ELR (cell line): ENCODE measurements at regions not wholly inside any gene's neighbourhood (a gene's known extent, or its start where the extent isn't known, plus 50 kb on each side); places are given as distances from the start of the nearest gene placed in this dataset.
"Not testable (repeated sequence)": the region's sequence is repeated elsewhere in the genome, so short reads cannot be mapped to it uniquely, and the experiment has no call there.

Experiments used
- DNase-seq: peaks from one replicate; pipeline ENCODE4 v3.0.0-alpha.2; 2015; ENCODE audit warnings: low read depth

DNA sequence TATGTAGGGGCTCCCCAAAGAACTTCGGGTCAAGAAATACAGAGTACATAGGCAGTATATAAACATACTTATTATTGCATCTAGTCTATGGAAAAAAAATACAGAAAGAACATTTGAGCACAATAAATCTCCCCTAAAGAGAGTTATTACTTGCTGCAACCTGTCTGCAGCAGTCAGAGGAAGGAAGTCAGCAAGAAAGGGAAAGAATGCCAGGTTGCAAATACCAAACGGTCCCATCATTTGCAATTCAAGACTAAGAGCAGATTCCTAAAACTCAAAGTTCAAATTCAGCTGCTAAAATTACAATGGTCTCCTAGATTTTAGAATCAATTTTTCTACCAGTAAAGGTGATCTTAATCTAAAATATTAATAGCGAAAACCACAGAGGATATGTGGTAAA, 236.2 kb upstream of the NUDT6 start:
- no peak for DNase-seq

- no peak for DNase-seq
Measured at GRCh38 chr4:123159479-123159878, 237.1 kb upstream of the NUDT6 start.

DNA sequence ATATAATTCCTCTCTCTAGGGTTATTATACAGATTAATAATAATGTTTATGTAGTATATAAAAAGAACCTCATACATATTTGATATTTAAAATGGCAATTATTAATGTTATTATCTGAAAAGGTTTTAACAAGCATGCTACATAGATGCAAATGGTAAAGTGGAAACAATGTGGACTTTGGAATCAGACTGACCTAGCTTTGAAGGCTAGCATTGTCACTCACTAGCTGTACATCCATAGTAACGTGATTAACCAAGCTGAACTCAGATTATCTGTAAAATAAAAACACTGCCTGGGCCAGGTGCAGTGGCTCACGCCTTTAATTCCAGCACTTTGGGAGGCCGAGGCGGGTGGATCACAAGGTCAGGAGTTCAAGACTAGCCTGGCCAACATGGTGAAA, 233.7 kb upstream of the SPRY1 start:
- DNase-seq = no peak

GRCh38 chr4:123163501-123163900, 233.1 kb upstream of the SPRY1 start:
- DNase-seq = no peak

DNA sequence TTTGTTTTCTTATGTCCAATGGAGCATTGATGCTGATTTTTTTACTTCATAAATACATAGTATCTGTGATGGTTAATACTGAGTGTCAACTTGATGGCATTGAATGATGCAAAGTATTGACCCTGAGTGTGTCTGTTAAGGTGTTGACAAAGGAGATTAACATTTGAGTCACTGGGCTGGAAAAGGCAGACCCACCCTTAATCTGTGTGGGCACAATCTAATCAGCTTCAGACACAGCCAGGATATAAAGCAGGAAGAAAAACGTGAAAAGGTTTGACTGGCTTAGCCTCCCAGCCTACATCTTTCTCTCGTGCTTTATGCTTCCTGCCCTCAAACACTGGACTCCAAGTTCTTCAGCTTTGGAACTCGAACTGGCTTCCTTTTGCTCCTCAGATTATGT, 230.6 kb upstream of the SPRY1 start:
- DNase-seq = no peak

DNA sequence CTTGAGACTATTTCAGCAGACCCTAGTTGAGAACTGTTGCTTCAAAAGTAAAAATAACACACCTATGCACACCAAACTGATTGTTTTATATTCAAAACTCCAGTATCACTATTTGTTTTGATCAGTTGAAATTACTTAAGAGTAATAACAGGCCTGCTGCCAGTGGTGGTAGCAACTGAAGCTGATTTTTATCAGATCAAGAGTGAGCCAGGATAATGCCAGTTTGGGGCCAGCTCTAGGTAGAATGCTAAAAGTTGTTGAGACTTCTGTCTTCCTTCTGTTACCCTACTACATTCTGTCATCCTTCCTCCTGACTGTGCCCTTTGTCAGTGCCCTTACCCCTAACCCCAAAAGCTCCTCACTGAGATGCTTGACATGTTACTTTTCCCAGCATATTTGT, 228.7 kb upstream of the SPRY1 start:
- DNase-seq = no peak

- no peak for DNase-seq
Measured at GRCh38 chr4:123168812-123169211, 227.8 kb upstream of the SPRY1 start.

GRCh38 chr4:123170843-123171242, 225.8 kb upstream of the SPRY1 start:
- DNase-seq = peak; percentile 35

GRCh38 chr4:123176605-123177004, 220.0 kb upstream of the SPRY1 start:
- DNase-seq = no peak

DNA sequence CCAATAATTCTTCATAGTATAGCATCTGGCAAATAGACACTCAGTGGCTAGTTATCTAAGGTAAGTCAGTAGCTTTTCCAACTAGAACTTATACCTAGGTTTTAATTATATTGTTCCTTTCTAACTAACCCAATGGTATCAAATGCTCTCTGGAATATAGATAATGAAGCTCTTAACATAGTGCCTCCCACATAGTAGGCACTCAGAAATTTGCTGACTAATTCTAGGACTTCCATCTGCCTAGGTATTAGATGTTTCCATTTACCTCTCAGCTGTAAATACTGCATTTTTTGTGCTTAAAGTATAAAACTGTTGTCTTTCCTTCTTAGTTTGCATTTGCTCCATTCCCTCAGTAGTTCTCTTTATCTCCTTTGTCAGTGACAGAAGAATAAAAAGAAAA, 214.3 kb upstream of the SPRY1 start:
- DNase-seq = no peak

- no peak for DNase-seq
Measured at GRCh38 chr4:123183308-123183707, 213.3 kb upstream of the SPRY1 start.

- not testable (repeated sequence) for DNase-seq
Measured at GRCh38 chr4:123183754-123184153, 212.8 kb upstream of the SPRY1 start.

- DNase-seq = no peak
Measured at GRCh38 chr4:123186731-123187130, 209.9 kb upstream of the SPRY1 start.

DNA sequence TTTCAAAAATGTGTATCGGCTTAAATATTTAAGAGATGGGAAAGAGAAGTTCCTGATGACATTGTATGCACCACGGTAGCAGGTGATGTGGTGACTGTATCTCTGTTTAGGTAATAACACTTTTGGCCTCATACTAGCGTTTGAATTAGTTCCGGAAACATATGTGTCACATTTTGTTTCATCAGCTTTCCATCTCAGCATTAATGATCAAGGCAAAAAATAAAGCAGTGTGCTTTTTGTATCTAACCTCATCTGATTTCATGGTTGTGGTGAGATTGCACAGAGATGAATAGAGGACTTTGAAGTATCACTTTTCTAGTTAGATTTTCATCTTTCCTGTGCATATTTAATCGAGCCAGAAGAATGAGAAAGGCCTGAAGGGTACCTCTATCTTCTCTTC, 206.4 kb upstream of the SPRY1 start:
- DNase-seq = no peak

- no peak for DNase-seq
Measured at GRCh38 chr4:123191728-123192127, 204.9 kb upstream of the SPRY1 start.

DNA sequence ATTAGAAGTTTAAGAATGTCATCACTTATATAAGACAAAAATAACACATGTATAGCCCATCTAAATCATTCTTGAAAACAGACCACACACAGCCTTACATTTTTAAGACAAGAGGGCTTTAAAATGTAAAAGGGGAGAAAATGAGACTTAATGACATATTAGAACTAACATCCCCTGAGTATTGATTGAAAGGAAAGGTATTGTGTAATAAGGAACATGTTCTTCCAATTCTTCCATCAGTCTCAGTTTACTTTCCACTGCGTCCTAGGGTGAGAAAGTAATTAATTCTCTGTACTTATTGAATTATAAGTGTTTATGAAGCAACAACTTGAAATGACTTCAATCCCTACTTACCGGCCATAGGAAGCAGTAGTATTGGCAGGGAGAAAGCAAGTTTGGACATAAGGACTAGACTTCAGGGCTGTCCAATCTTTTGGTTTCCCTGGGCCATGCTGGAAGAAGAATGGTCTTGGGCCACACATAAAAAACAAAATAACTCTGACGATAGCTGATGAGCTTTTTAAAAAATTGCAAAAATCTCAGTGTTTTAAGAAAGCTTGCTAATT, 202.7 kb upstream of the SPRY1 start:
- DNase-seq = no peak

GRCh38 chr4:123198706-123199105, 197.9 kb upstream of the SPRY1 start:
- DNase-seq = no peak

- DNase-seq = no peak
Measured at GRCh38 chr4:123200051-123200940, 196.3 kb upstream of the SPRY1 start.

DNA sequence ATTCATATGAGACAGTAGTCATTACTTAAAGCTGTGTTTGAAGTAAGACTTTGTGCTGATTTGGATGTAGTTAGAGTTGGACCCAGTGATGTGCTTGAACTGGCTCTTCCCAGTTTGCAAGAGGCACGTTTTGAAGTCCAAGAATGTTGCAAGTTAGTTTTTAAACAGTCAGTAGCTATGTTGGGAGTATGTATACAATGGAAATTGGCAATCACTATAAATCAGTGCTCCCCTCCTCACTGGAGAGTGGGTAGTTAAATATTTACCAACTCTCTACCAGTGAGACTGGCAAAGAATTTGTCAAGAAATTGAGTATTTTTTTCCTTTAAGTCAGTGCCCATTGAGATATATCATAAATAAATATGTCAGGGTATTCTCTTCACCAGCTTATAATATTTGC, 191.9 kb upstream of the SPRY1 start:
- DNase-seq = no peak

DNA sequence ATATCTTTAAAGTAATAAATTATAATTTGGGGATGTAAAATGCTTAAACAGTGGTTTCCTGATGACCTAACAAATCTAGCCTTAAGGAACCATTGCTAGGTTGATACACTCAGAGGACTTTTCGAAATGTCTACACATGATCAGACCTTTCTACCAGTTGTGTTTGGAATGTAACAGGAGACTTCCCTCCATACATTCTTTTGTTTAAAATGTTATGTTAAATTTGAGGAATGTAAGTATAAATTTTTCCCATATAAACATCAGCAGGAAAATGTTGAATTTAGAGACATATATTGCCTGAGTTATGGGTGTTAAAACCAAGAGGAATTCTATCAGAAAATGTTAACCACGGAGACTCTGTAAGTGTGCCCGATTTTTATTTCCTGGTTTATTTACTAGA, 190.6 kb upstream of the SPRY1 start:
- DNase-seq = no peak

DNA sequence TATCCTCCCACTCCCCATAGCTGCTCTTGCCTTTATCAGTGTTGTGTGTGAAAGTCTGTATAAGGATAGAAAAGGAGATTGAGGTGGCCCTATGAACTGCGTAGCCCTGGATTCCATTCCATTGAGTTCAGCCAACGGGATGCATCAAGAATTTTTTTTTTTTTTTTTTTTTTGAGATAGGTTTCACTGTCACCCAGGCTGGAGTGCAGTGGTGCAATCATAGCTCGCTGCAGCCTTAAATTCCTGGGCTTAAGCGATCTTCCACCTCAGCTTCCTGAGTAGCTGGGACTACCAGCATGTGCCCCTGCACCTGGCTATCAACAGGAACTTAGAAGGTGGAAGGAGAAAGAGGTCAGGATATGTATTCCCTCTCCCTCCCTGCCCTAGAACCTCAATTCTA, 187.2 kb upstream of the SPRY1 start:
- DNase-seq = no peak

DNA sequence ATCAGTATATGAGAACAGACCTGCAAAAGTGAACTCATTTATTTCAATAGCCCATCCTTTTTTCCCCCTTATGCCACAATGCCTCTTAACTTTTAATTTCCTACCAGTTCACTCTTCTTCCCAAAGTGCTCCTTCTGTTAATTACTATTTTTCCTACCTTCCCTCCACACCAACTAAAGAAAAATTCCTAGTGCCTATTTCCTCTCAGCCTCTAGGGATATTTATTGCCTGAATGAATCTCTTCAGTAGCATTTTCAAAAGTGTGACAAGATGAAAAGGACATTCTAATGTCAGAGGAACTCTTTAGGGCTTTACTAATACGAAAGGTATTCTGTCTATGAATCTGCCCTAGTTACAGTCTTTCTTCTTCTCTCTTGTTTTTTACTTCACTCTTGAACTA, 181.1 kb upstream of the SPRY1 start:
- DNase-seq = no peak

DNA sequence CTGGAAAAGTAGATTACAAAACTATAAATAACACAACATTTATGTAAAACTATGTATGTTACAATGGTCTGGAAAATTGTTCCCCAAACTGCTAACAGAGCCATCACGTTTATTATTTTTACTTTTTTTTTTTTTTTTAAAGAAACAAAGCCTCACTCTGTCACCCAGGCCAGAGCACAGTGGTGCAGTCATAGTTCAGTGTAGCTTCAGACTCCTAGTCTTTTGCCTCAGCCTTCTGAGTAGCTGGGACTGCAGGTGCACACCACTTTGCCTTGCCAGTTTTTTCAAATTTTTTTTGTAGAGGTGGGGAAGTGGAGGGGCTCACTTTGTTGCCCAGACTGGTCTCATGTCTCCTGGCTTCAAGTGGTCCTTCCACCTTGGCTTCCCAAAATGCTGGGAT, 180.1 kb upstream of the SPRY1 start:
- DNase-seq = no peak

DNA sequence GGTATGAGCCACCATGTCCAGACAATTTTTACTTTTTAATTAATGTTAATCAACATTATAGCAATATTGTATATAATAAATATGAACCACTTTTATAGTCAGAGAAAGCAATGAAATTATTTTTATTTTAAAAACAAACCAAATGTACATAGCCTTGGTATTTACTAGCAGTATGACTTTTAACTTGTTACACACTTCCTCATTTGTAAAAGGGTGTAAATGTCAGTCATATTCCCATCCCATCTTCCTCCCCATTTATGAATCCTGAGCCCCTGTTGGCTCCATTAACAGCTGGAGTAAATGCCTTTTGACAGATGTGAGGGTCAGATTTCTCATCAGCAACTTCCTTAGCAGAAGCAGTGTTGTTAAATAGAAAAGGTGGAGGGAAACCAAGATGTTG, 179.6 kb upstream of the SPRY1 start:
- DNase-seq = no peak
